ENCODE measurements at regions not wholly inside any gene's neighbourhood (a gene's known extent, or its start where the extent isn't known, plus 50 kb on each side); places are given as distances from the start of the nearest gene placed in this dataset.

GRCh38 chr11:98090861-98091505 is 929.8 kb upstream of the CNTN5 start:
- Histone ChIP-seq H3K4me2 (ENCODE audit: insufficient read depth, insufficient read length, low read length) (no peak overlapping the region), H3K14ac (ENCODE audit: insufficient read depth, low read length) (no peak overlapping the region), H4K91ac (ENCODE audit: insufficient read length, low read depth, low read length) (no peak overlapping the region), H3K4me1 (ENCODE audit: insufficient read depth, low read length) (no peaks in the 10 kb centered on the region), H3K4ac (ENCODE audit: low read depth, low read length) (no peak overlapping the region), H3K27me3 (ENCODE audit: insufficient read depth, low read length) (no peaks in the 10 kb centered on the region), H3K9me3 (ENCODE audit: control insufficient read depth, low read depth, low read length) (no peaks in the 10 kb centered on the region), H2BK20ac (ENCODE audit: low read depth, low read length, poor library complexity, severe bottlenecking) (no peak overlapping the region), H3K23ac (ENCODE audit: insufficient read length, low read depth, low read length) (no peak overlapping the region), H4K5ac (ENCODE audit: insufficient read length, low read depth, low read length) (no peak overlapping the region), H3K56ac (ENCODE audit: insufficient read length, low read depth, low read length) (no peak overlapping the region), H3K79me1 (ENCODE audit: insufficient read depth, low read depth, low read length, poor library complexity, severe bottlenecking) (no peaks in the 10 kb centered on the region), H4K8ac (replicated peaks; ENCODE audit: insufficient read length, low read depth, low read length) (no peak overlapping the region), H2BK120ac (ENCODE audit: low read depth, low read length, poor library complexity, severe bottlenecking) (no peak overlapping the region), H3T11ph (ENCODE audit: low read length) (no peak overlapping the region), H3K27ac (ENCODE audit: insufficient read length, low read depth, low read length) (no peak overlapping the region), H3K9ac (ENCODE audit: extremely low read depth, insufficient read length, low read length) (no peak overlapping the region), H2AK5ac (ENCODE audit: insufficient read length, low read length) (no peak overlapping the region), H2BK5ac (ENCODE audit: insufficient read length, low read length) (no peak overlapping the region), H3K23me2 (ENCODE audit: insufficient read length, low read depth, low read length, poor library complexity, severe bottlenecking) (no peaks in the 10 kb centered on the region), H3K18ac (ENCODE audit: insufficient read length, low read depth, low read length) (no peak overlapping the region), H2AFZ (ENCODE audit: low read length) (no peak overlapping the region), H2BK12ac (ENCODE audit: insufficient read length, low read depth, low read length) (no peak overlapping the region), H3K79me2 (ENCODE audit: insufficient read depth, low read length) (no peaks in the 10 kb centered on the region), H2BK15ac (ENCODE audit: low read depth, low read length) (no peak overlapping the region), H4K20me1 (ENCODE audit: control insufficient read depth, insufficient read depth, insufficient read length) (no peaks in the 10 kb centered on the region)
- TF ChIP-seq CTCF (conservative IDR thresholded peaks at IDR 0.05), result no peak
- no peak overlapping the region for H3K27ac Mint-ChIP-seq
- no peaks in the 10 kb centered on the region for H3K36me3 Mint-ChIP-seq (ENCODE audit: insufficient read depth in 1 of 3, low read depth in 3 of 3)
- no peaks in the 10 kb centered on the region for H3K4me1 Mint-ChIP-seq
- no peak overlapping the region for H3K4me3 Mint-ChIP-seq
- no peaks in the 10 kb centered on the region for H3K9me3 Mint-ChIP-seq
- no CpG with 5 or more reads among the region's 3 CpGs for WGBS (ENCODE audit: extremely low coverage, insufficient read length, low lambda C conversion rate)
- H3K27me3 Mint-ChIP-seq (ENCODE audit: low read depth), result no peaks in the 10 kb centered on the region
- no peak for DNase-seq
